GM21717 (cell line): ENCODE measurements at regions not wholly inside any gene's neighbourhood (a gene's known extent, or its start where the extent isn't known, plus 50 kb on each side); places are given as distances from the start of the nearest gene placed in this dataset.

Source experiments
- ATAC-seq: cut with Tn5 transposase; IDR thresholded peaks from one replicate; pipeline ENCODE4 v1.9.1; 2021; ENCODE audit warnings: mild to moderate bottlenecking, moderate library complexity; ENCODE audit not compliant: unreplicated experiment

DNA sequence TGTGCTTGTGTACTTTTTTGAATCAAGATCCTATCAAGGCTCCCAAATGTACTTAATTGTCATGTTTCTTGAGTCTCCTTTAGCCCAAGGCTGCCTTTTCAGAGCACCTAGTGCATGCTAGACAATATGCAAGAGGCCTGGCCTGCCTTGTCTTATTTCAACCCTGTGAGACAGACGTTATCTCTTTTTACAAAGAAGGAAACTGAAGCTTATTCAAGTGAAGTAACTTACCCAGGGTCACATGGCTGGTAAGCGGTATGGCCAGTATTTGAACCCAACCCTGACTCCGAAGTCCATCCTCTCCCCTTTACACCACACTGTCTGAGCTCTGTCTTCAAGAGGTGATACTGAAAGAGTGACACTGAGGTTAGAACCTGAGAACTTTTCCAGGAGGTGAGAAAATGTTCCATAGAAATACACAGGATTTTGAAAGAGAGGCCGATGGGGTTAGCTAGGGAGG, 505.1 kb downstream of the FOXO1 start:
- ATAC-seq: no peak

DNA sequence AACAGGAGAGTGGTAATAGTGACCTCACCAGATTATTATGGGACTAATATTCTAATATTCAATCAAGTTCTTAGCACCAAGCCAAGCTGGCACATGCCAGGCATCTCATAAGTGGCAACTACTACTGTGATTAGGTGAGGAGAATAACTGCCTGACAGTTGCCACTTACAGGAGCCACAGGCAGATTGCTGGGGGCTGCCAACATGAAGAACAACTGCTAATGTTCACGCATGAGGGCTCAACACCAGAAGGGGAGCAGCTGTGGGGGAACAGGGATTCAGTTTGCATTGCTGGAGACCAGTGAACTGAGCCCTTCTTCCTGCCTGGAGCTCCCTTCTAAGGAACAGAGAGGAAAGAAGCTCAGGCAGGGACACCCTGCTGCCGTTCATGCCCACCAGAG, 504.5 kb downstream of the FOXO1 start:
- ATAC-seq: no peak

DNA sequence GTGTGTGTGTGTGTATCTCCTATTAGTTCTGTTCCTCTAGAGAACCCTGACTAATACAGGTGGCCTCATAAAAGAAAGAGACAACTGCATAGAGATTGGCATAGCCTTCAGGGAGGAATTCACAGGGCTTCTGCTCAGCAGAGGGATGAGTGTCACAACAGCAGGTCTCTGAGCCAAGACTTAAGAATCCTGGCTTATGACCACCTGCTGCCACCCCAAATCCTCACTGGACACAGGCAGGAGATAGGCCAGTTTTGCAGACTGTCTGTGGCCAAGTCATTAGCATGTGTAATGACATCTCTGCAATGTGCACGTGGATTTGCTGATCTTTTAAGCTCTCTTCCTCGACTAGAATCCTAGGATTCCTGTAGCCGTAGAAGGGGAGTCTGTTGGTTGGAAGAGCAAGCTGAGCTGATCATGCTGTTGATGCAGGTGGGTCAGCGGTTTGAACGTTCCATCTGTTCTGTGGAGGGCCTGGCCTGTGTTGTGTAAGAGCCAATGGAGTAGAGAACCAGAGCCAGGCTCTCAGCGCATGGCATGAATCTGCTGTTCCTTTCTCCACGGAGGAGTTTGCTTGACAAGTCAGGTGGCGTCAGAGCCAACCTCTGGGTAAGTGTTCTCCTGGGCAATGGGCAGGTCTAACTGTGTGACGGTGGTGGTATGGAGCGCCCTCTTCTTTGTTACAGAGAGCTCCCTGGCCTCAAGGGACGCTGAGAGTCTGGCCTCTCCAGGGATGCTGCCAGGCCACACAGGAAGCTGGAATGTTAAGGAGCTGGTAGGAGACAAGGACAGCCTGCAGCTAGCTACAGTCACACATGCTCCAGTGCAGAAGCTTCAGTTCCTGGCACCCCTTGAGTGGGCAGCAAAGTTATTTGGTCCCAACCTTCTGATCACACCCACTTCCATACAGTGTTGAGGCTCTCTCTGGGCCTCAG, 503.1 kb downstream of the FOXO1 start:
- no peak for ATAC-seq

DNA sequence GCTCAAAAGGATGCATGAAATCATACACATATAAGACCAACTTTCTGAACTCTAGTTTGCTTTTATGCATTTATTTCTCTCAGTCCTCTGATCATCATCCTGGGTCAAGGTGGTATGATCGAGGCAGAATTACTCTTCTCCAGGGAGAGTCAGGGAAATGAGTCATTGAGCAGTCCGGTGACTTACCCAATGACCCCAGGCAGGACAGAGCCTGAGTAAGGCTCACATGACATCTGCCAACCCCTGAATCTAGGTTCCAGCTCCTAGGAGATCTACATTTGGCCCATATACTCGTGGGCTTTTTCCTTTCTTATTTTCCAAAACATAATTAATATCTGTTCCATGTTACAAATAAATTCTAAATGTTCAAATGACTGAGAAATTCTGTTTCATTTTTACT, 502.3 kb downstream of the FOXO1 start:
- no peak for ATAC-seq

DNA sequence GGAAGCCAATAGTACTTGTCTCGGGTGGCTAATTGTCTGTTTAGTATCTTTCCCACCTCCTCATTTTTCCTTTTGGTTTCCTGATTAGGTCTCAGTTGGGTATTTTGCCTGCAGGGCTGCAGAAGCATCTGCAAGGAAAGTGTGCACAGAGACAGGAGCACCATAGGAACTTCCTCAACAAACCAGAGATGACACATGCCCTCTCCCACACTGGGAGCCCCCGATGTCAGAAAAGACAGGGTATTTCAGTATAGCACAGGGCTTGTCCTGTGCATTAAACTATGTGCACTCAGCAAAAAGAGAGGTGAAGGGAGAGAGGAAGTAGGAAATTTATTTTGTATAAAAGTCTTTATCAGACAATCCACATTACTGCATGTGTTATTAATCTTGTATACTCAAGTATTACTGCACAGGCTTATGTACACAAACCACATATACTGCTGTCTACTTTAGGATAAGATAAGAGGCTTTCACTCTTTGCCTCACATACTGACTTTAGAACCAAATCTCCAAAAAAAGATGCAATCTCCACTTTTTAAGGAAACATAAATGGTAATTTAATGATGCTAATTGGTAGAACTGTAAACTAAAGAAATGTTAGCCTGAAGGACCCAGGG, 501.0 kb downstream of the FOXO1 start:
- ATAC-seq: no peak

DNA sequence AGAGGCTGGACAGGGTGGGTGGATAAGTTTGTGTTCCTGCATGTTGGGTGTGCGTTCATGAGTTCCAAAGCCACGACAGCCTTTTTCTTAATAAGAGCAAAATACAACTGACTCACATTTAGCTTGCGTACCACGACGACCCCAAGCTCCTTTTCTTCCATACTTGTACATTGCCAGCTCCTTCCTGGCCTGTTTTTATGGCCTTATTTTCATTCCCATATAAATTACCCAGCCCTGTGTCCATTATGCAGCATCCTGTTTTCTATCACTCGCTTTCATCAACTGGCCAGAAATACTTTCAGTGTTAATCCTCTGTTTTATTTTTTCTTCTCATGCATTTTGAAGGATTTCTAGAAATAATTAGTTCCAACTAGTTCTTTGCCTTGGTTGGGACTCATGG, 499.1 kb downstream of the FOXO1 start:
- ATAC-seq: no peak

DNA sequence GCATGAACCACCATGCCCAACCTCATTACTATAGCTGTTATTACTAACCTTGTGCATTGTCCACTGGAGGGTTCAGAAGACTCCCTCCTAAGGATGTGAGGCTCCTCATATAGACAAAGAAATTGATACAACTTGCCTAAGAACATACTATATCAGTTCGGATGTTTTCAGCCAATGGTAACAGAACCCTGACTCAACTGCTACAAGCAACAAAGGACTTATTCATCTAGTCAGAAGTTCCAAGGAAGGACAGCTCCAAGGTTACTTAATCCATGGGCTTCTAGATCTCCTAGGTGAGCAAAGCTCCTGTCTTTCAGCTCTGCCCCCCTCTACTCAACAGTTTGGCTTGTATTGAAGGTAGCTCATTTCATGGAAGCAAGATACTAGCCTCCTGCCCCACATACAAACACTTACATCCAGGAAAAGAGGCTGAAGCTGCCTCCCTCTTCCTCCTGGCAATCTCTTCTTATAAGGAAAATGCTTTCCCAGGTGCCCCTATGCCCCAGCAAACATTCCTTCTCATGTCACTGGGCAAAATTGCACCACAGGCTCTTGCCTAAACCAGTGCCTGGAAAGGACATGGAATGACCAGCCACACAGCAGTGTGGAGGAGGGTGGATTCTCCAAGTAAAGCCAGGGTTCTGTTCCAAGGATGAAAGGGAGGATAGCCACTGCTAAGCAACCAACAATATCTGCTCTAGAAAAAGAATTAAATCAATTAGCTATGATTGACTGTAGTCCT, 497.8 kb downstream of the FOXO1 start:
- no peak for ATAC-seq

DNA sequence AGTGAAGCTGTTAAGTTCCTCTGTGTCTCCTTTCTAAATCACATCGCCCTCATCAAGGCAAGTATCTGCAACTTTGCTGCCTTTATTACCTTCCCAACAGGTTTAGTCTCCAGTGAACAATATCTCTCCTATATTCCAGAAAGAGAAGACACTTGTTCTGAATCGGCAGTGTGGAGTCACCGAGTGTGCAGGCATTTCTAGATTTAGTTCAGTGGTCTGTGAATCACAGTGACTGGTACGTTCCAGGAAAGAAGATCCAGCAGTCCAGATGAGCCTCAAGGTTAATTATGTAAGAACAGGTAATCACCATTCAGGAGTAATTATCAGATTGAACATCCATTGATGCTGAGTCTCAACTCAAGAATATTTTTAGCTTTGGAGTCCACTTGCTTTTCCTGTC, 497.0 kb downstream of the FOXO1 start:
- no peak for ATAC-seq

DNA sequence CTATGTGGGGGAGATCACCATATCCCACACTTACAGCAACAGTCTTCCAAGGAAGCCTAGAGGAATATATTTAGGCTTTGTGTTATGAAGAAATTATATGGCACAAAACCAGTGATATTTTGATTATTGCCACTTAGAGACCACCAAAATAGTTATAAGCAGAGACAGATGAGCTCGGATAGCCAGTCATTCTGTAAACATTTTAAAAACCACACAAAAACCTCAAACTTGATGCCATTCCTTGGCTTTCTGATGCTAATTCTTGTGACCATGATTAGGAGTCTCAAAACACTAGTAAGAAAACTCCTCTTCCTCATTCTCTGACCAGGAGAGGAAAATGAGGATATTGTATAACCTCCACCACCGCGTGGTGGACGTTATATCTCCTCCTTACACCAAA, 496.4 kb downstream of the FOXO1 start:
- ATAC-seq: no peak

DNA sequence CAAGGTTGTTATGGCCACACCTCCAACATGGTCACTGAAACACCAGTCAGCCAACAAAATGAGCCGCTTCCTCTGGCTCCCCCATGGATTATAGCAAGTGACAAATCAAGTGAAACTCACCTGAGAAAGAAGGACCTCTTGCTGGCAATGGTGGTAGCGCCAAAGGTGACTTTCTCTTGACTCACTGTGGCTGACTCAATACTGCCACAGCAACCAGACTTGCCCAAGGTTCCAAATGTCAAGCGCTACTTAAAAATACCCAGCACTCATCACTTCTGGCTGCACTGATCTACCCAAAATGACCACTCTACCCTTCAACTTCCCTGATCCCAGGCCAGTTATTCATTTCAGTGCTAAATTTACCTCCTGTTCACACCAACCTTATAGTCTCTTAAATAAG, 495.5 kb downstream of the FOXO1 start:
- ATAC-seq: no peak

DNA sequence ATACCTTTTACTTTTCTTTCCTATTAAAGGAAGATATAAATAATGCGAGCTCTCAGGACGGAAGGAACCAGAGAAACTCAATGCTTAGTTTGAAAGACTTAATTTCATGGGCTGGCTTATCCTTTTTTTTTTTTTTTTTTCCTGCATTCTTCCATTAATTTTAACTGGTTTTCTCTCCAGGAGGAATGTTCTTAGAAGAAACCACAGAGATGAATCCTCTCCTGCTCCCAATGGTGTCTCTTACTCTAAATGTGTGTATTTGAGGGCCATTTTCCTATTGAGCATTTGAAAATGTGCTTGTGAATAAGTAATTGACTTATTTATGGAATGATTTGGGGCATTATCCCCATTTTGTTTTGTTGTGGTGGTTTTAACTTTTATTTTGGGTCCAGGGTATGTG, 494.9 kb downstream of the FOXO1 start:
- ATAC-seq: no peak

DNA sequence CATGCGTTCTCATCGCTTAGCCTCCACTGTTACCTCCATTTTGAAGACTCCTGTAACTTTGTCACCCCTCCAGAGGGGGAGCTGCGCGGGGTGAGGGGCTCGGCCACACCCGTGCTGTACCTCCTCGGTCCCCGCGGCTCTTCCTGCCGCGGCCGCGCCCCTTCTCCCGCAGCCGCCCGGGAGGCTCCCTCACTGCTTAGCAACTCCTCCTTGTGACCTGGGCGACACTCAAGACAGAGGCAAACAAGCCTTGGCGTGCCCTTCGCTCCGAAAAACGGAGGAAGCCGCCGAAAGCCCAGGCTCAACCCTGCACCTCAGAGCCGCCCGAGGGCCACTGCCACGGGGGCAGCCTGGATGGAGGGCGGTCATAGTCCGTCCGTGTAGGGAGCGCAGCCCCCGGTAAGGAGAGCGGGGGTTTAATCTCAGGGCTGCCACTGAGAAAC, 494.3 kb downstream of the FOXO1 start:
- no peak for ATAC-seq

DNA sequence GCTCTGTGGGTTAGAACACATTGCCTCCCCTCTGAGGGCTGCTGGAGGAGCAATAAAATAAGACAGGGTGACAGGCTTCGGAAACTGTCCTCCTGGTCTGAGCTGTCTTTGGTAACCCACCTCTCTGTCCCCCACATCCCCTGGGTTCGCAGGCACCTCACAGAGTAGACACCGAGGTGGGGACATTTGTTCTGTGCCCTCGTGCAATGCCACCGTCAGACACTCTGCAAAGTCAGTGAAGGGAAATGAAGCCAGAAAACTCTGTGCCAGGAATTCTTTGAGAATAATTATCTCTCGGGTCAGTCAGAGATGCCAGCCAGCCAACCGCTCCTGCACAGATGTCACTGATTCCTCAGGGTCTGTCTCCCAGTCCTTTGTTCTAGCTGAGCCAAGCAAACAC, 493.6 kb downstream of the FOXO1 start:
- ATAC-seq: no peak

DNA sequence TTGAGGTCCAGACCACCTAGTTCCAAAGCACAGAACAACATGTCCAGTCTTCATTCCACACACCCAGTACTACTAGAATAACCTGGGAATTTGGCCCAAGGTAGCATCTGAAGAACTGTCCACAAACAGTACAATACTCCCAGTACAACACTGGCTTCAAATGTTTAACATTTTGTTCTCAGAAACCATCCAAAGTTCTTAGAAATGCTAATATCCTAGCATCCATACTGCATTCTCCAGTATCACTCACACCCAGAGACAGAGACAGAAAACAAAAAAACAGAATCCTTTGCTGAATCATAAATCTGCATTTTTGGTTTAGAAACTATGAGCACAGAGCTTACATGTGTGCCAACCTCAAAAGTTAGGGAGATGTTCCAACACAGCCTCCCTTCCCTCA, 490.8 kb downstream of the FOXO1 start:
- ATAC-seq: no peak

DNA sequence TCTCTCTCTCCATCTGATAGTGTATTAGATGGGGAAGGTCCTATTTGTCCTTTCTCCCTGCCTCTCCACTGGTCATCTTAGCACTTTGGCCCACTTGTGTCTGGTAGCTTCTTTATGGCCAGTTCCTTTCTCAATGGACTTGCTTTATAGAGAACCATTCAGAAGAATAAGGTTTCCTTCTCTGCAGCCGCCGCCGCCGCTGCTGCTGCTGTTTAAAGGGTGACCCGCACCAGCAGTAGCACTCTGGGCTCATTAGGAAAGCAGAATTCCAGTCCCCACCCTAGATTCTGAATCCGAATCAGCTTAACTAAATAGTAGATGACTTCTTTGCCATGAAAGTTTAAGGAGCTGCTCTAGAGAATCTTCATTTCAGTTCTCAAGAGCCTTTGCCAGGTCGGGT, 490.2 kb downstream of the FOXO1 start:
- ATAC-seq: no peak

DNA sequence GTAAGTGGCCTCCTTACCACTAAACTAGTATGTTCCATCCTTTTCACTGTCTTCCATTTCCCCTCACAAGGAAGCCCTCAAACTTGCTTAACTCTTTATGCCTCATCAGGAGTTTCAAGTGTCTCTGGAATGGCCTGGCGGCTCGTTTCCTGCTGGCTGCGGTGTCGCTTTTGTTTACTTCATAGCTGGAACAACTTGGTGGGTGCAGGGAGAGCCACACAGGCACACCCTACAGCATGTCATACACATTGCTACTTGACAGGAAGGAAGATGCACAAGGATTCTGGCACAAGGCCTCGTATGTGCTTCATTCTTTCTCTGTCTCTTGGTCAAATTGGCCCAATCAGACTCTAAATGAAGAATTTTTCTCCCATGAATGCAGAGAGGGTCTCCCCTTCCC, 488.3 kb downstream of the FOXO1 start:
- no peak for ATAC-seq

DNA sequence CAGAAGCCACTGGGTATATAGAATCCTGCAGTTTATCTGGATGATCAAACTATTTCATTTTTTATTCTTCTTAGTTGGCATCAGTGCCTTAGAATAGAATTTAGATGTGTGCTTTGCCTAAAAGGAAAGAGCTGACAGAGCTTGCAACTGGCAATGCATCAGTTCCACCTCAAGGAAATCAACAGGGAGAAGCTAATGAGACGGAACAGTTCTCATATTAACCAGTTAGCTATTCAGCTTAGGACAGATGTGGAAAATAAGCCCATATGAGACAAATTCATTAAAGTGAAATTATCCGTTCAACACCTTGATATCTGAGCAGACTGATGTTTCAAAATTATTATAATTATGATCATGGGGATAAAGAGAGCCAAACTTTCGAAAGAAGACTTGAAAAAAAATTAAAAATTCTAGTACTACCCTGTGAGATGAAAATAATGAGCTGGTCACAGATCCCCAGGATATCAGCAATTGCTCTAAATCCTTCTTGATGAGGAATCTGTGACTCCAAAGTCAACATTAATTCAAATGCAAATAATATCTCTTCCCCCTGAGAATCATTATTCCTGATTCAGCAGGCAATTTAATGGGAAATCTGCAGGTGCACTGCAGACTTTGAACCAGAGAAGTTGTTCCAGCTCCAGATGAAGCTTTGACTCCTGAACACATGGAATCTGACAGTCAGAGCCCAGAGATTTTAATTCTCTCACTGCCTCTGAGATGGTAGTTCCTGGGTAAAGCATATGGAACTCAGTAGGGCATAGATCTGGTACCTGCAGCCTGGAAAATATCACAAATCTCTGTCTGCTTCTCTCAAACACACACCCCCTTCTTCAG, 486.8 kb downstream of the FOXO1 start:
- no peak for ATAC-seq

DNA sequence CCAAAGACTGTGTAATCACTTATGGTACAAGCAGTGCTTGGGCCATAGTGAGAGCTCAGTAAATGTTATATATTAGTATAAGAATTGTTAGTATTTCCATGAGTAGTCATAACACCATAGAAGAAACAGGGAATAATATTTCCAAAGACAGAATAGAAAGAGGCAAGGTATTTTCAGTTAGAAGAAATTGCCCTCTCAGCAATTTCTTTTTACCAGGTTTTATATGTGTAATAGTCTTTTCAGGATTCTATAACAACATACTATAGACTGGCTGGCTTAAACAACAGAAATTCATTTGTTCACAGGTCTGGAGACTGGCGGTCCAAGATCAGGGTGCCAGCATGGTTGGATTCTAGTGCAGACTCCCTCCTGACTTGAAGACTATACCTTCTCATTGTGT, 485.7 kb downstream of the FOXO1 start:
- ATAC-seq: no peak

DNA sequence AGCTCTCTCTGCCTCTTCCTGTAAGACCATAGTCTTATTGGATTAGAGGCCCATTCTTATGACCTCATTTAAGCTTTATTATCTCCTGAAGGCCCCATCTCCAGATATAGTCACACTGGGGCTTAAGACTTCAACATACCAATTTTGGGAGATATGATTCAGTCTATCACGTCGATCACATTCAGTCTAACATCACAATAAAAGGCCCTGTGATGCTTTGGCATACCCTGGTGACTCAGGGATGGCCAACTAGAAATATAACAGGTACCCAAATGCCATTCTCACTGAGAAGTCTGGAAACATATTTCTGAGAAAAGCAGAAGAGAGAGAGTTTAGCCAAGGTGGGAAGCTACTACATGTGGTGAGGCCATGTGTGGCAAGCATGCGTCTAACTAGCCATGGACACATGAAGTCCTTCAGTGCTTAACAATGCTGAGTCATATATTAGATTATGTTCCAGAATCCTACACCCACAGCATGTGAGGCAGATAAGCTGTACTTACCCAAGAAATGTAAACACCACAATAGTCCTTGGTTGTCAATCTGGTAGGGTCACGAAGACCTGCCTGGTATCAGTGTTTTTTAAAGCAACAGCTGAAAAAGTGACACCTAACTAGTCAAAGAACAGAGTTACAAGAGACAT, 485.1 kb downstream of the FOXO1 start:
- ATAC-seq: no peak

DNA sequence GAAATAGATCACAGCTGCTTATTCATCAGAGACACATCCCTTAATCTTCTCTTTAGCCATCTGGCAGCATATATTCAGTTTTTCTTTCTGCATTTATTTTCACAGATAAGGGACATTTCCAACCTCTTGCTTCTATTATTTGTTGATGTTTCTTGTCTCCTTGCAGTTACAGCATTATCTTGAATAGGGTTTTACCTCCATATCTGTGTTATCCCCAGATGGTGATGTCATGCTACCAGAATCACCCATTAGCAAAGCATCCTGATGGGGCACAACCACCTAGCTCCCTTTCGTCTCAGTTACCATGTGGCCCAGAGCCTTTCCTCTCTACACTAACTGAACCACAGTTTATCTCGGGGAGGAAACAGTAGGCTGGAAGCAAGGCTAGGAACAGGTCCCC, 483.9 kb downstream of the FOXO1 start:
- no peak for ATAC-seq
